Epithelial cell of esophagus (primary cell): ENCODE measurements at regions not wholly inside any gene's neighbourhood (a gene's known extent, or its start where the extent isn't known, plus 50 kb on each side); places are given as distances from the start of the nearest gene placed in this dataset.

Experiments
- DNase-seq: peaks from one replicate; pipeline ENCODE4 v3.0.0; 2010; ENCODE audit warnings: low read depth
- H3K4me3 ChIP-seq: 2 replicates; pipeline ENCODE4 v1.5.1; 2011; ENCODE audit warnings: mild to moderate bottlenecking, low read length, control low read depth
- TF ChIP-seq, protein P1 (sequence below): IDR thresholded peaks from 2 replicates; pipeline ENCODE4 v1.5.1; 2011; ENCODE audit warnings: low read depth, mild to moderate bottlenecking, low read length, control low read depth, inconsistent platforms; ENCODE audit not compliant: insufficient read depth; ENCODE audit errors: missing control alignments

- DNase-seq, result no peak
- TF ChIP-seq, protein P1, sequence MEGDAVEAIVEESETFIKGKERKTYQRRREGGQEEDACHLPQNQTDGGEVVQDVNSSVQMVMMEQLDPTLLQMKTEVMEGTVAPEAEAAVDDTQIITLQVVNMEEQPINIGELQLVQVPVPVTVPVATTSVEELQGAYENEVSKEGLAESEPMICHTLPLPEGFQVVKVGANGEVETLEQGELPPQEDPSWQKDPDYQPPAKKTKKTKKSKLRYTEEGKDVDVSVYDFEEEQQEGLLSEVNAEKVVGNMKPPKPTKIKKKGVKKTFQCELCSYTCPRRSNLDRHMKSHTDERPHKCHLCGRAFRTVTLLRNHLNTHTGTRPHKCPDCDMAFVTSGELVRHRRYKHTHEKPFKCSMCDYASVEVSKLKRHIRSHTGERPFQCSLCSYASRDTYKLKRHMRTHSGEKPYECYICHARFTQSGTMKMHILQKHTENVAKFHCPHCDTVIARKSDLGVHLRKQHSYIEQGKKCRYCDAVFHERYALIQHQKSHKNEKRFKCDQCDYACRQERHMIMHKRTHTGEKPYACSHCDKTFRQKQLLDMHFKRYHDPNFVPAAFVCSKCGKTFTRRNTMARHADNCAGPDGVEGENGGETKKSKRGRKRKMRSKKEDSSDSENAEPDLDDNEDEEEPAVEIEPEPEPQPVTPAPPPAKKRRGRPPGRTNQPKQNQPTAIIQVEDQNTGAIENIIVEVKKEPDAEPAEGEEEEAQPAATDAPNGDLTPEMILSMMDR, result no peak
- H3K4me3 ChIP-seq, result no peak overlapping the region
Measured at GRCh38 chr2:153394686-153395085, 83.9 kb downstream of the RPRM start.

DNA sequence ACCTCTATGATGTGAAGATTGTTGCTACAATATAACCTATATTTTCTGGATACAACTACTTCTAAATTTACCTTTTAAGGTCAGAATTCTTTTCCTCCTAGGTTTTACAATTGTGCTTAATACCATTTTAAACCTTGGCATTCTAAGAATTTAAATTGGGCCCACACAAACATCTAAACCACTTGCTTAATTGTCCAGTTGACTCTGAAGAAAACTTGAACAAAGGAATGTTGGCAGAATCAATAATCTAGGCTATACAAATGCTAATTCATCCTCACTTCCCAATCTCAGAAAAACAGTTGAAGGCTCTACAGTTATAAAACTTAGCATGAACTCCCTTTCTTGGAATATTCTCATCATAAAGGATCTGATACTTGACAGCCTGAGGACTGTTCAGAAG lies 84.3 kb downstream of the RPRM start:
- TF ChIP-seq, protein P1, result no peak
- no peak for DNase-seq
- no peak overlapping the region for H3K4me3 ChIP-seq

- TF ChIP-seq, protein P1, result no peak
- DNase-seq, result no peak
- H3K4me3 ChIP-seq, result no peak overlapping the region
Measured at GRCh38 chr2:153393518-153393917, 85.0 kb downstream of the RPRM start.

DNA sequence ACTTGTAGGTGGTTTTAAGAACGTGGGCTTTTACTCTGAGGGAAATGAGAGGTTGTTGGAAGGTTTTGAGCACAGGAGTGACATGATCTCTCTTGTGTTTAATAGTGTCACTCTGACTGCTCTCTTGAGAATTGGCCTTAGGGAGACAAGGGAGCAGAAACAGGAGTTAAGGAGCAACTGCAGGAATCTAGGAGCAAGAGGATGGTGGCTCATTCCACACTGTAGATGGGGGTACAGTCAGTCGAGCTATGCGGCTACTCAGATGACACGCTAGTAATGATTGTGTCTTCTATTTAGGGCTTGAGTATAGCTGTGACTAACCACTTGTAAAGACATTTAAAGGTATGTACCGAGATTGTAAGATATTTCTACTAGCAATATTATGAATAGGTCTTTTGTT lies 87.4 kb downstream of the RPRM start:
- DNase-seq, result no peak
- TF ChIP-seq, protein P1, result no peak
- H3K4me3 ChIP-seq, result no peak overlapping the region

GRCh38 chr2:153388246-153388645 lies 90.3 kb downstream of the RPRM start:
- peak; percentile 34 for DNase-seq
- TF ChIP-seq, protein P1, result no peak
- no peak overlapping the region for H3K4me3 ChIP-seq

- TF ChIP-seq, protein P1, result no peak
- DNase-seq, result no peak
- no peak overlapping the region for H3K4me3 ChIP-seq
Measured at GRCh38 chr2:153387203-153387602, 91.4 kb downstream of the RPRM start.

- no peak for DNase-seq
- TF ChIP-seq, protein P1, result no peak
- no peak overlapping the region for H3K4me3 ChIP-seq
Measured at GRCh38 chr2:153386481-153386897, 92.1 kb downstream of the RPRM start.
